CD4-positive, alpha-beta T cell treated with Interleukin-6 for 4 hours (primary cell): ENCODE measurements at regions not wholly inside any gene's neighbourhood (a gene's known extent, or its start where the extent isn't known, plus 50 kb on each side); places are given as distances from the start of the nearest gene placed in this dataset.
"Not testable (repeated sequence)": the region's sequence is repeated elsewhere in the genome, so short reads cannot be mapped to it uniquely, and the experiment has no call there.

Experiments used
- DNase-seq: peaks from one replicate; pipeline ENCODE4 v3.0.0-alpha.2; 2020; ENCODE audit warnings: mixed read lengths

DNA sequence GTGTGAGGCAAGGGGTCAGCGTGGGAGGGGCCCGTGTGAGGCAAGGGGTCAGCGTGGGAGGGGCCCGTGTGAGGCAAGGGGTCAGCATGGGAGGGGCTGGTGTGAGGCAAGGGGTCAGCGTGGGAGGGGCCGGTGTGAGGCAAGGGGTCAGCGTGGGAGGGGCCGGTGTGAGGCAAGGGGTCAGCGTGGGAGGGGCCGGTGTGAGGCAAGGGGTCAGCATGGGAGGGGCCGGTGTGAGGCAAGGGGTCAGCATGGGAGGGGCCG lies 119.2 kb downstream of the SEPTIN14 start:
- DNase-seq, result not testable (repeated sequence)

GRCh38 chr7:55742651-55743453 lies 119.7 kb downstream of the SEPTIN14 start:
- DNase-seq, result not testable (repeated sequence)

GRCh38 chr7:55741721-55742631 lies 120.6 kb downstream of the SEPTIN14 start:
- DNase-seq, result not testable (repeated sequence)

DNA sequence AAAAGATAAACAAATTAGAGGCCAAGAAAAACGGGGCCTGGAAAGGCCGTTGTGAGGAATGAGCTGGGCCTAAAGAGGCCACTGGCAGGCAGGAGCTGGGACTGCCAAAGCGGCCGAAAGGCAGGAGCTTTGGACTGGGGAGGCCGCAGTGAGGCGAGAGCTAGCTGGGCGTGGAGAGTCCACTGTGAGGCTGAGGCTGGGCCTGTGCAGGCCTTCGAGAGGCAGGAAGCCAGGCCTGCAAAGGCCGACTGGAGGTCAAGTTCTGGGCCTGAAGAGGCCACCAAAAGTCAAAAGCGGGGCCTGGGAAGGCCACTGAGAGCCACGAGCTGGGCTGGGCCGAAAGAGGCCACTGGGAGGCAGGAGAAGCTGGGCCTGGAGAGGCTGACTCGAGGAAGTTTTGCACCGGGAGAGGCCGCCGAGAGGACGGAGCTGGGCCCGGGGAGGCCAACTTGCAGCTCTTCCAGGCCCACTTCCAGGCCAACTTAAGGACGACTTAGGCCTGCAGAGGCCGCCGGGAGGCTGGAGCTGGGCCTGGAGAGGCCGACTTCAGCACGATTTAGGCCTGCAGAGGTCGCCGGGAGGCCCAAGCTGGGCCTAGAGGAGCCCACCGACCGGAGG lies 121.8 kb downstream of the SEPTIN14 start:
- not testable (repeated sequence) for DNase-seq

DNA sequence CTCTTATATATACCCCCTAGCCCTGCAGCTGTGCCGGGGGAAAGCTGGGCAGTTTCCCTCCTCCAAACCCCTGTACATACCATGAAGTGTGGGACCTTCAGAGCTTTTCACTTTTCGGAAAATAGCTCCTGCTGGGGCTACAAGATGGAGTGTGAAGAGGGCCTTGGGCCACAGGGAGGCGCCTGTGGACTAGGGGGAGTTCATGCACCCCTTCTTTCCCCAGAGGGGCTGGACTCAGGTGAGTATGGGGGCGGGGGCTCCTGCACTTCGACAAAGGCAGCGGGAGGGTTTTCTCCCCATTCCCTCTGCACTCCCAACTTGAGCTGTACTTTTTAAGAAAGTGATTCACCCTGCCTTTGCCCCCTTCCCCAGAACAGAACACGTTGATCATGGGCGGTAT lies 122.5 kb downstream of the SEPTIN14 start:
- DNase-seq, result not testable (repeated sequence)

DNA sequence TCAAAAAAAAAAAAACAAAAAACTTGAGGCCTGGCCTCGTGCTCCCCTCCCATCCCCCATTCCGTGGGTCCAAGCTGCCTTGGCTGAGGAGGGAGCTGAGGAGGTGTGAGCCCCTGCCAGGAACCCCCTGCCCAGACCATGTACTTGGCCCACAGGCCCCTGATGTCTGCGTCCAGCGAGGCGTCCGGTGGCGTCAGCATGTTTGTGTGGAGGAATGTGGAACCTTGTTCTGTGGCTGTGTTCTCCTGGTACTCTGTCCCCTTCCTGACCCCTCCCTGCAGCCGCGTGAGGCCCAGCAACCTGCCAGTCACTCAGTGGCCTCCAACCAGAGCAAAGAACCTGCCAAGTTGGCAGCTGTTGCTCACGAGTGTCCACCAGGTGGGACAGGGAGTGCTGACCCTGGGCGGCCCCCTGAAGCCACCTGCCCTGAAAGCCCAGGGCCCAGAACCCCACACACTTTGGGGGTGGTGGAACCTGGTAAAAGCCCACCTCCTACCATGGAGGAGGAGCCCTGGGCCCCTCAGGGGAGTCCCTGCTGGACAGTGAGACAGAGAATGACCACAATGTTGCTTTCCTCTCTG lies 125.8 kb downstream of the SEPTIN14 start:
- not testable (repeated sequence) for DNase-seq

GRCh38 chr7:55733241-55734140 lies 129.1 kb downstream of the SEPTIN14 start:
- DNase-seq, result no peak

GRCh38 chr7:55731931-55732330 lies 130.6 kb downstream of the SEPTIN14 start:
- no peak for DNase-seq

DNA sequence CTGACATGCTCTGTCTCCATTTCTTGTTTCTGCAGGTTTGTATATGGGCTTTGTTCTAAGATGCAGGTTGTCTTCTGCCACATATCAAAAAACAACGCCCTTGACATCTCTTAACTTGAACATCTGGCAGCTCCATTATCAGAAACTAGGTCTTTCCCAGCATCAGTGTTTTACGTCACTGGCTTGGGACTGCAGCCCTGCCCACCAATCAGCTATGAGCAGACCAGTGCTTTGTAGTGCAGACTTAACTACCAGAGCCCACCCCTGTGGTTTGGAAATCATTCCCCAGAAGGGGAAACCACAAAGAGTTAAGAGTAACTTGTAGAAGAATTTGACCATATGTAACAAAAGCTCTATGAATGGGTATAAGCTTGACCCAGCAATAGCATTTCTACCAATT lies 132.4 kb downstream of the SEPTIN14 start:
- no peak for DNase-seq

- DNase-seq, result no peak
Observed at GRCh38 chr7:55723621-55723941, 139.0 kb downstream of the SEPTIN14 start.

DNA sequence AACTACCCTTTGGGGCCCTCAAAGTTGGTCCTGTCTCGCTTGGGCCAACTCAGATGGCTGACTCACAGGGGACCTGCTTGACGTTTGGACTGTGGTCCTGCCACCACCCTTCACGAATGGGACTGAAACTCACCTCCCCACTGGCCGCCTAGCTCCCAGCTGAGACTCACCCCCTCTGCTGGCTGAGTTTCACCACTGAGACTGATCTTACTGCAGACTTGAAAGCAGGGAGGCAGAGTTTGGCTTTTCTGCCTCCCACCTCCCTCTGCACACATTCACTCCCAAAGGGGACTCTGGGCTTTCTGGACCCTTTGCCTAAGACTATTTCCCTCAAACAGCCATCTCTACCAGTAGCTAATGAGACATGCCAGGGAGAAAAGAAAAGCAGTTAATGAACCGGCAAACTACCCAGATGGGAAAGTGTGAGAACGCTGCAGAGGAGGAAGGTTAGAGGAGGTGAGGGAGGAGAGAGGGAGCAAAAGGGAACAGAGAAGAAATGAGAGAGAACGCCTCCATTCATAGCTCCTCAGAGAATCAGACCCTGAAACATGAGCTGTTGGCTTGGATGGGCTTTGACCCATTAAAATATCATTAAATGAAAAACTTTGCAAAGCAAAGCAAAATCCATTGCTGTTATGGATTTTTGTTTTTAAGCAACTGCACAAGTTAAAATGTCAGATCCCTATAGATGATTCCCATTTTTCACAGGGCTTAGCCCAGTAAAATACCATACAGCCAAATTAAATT lies 139.5 kb downstream of the SEPTIN14 start:
- not testable (repeated sequence) for DNase-seq

DNA sequence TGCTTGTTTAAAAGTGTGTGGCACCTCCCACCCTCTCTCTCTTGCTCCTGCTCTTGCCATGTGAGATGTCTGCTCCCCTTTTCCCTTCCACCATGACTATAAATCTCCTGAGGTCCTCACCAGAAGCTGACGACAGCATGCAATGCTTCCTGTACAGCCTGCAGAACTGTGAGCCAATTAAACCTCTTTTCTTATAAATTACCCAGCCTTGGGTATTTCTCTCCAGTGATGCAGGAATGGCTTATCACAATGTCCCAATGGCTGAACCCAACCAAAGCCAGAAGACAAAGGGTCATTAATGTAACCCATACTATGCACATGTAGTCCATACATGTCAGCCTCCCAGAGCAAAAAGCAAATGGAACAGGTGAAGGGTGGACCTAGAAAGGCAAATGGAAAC lies 141.5 kb downstream of the SEPTIN14 start:
- DNase-seq, result not testable (repeated sequence)

DNA sequence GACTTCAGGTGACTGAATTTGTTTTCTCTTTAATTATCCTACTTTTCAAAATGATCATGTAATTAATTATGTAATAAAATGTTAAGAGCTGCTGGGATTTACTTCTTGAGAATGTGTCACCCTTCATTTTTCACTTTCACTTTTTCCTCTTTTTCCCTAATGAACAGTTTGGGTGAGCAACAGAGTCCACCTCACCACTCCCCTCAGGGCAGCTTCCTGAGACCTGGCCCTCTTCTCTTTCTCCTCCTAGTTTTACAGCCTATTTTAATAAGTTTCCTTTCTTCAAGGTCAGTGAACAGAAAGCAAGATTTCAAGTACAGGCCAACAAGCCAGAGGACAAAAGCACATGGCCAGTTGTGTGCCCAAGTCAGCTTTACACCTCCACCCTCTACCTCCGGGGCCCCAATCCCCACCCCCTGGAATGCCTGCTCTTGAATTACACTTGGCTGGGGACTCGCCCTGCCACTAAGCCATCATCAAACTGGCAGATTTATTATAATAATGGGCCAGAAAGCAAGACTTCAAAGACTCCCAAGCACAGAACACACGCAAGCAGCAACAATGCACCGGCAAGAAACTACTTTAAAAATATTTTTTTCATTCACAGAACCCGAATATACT lies 143.1 kb upstream of the VOPP1 start:
- not testable (repeated sequence) for DNase-seq

DNA sequence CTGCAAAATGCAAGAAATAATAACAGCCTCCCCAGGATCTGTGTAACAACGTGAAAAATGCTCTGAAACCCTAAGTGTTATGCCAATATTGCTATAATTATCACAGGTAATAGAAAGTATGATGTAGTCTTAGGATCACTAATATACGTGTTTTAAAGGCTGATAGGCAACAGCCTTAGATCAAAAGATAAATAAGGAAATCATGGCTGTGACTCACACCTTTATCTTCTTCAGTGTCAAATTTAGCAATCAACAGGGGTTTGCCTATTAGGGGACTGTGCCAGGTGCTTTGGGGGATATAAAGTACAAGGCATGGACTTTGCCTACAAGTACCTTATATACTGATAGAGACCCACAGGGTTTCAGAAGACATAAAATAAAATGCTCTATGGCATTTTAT lies 142.1 kb upstream of the VOPP1 start:
- not testable (repeated sequence) for DNase-seq

DNA sequence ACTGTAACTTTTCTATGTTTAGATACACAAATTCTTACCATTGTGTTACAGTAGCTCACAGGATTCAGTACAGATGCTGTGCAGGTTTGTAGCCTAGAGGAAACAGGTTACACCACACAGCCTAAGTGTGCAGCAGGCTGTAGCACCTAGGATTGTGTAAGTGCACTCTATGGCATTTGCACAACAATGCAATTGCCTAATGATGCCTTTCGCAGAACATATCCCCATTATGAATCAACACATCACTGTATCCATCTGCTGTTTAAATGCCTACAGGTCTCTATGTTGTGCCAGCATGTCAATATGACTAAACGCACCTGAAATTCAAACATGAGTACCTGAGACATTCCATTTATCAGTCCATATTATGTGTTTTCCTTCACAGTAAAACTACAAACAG lies 138.0 kb upstream of the VOPP1 start:
- DNase-seq, result not testable (repeated sequence)

DNA sequence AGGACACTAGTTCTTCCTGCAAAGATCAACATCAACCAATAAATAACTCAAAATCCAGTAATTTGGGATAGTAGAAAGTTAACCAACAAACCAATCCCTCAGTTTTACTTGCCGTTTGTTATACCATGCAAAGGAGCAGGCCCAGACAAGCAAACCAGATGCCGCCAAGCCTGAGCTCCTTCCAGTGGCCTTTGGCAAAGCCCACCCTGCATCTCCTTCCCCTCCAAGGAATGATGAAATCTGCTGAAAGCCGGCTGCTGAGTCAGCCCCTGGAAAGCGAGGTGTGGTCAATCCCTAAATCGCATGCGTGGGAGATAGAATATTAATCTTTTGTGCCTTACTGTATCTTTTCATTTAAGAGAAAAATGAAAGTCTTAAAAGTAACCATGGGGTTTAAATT lies 135.7 kb upstream of the VOPP1 start:
- not testable (repeated sequence) for DNase-seq

GRCh38 chr7:55707410-55707809 lies 135.1 kb upstream of the VOPP1 start:
- DNase-seq, result not testable (repeated sequence)

- not testable (repeated sequence) for DNase-seq
Observed at GRCh38 chr7:55706451-55707195, 134.3 kb upstream of the VOPP1 start.

DNA sequence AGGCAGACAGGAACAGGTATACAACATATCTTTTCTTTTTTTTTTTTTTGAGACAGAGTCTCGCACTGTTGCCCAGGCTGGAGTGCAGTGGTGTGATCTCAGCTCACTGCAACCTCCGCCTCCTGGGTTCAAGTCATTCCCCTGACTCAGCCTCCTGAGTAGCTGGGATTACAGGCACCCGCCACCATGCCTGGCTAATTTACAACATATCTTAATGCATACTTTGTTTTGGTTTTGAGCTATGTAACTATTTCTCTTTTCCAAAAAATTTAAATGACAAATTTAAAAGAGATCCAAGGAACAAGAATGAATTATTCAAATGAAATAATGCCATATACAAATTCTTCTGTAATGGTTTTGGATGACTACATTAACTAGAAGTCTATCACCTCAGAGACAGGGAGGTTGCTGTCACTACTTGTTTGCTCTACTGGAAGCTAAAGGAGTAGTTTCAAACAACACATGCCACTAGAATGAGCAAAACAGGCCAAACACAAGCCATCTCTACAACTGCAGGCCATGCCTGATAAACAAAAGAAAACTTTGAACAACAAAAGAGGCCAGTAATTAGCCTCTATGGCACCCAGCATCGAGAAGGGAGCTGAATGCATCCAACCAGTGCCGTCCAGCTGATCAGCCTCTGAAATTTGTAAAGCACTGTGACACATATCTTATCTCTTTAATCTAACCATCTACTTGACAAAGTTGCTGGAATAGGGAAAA lies 133.6 kb upstream of the VOPP1 start:
- DNase-seq, result not testable (repeated sequence)
